CD4-positive, alpha-beta T cell treated with Interleukin-6 for 4 hours (primary cell): ENCODE measurements at regions not wholly inside any gene's neighbourhood (a gene's known extent, or its start where the extent isn't known, plus 50 kb on each side); places are given as distances from the start of the nearest gene placed in this dataset.

Experiments
- DNase-seq: peaks from one replicate; pipeline ENCODE4 v3.0.0-alpha.2; 2020; ENCODE audit warnings: mixed read lengths

DNA sequence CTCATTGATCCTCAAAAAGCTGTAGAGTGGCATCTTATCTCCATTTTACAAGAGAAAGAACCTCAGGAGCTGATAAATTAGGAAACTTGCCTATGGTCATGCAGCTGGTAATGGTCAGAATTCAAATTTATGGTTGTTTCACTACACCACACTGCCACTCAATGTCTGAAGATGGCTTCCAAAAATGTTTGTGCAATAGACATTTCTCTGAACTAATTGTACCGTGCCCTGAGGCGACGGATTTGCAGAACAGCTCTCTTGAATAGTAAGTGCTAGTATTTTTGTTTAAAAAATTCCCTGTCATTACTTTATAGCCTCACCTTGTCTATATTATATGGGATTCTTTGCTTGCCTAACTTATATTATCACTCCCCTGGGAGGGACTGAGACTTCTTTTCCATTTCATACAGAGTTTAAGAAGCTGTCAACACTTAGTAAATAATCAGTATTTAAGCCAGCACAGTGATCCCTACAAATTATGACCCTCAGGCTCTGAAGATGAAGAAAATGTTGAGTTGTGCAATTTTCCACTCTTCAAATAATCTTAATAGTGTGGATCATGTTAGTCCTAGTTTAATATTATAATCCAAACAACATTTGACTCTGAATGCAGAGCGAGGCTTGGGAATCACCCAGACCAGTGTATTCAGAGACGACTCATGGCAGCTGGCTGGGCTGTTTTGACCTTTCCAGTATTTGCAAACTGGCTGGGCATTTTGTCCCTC is 346.6 kb downstream of the PTEN start:
- no peak for DNase-seq

DNA sequence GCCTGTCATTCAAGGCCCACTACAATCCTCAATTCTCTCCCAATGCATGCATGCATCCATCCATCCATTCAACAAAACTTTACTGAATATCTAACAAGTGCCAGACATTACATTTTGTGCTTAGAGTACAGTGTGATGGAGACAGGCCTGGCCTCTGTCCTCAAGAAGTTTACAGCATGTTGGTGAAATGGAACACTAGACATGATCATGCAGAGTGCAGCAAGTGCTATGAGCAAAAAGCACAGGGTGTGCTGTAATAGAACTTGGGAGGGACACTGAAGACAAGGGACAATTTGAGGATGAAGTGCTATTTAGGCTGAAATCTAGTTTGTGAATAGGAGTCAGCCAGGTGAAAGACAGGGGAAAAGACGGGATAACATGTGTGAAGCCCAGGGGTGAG is 347.8 kb downstream of the PTEN start:
- no peak for DNase-seq

DNA sequence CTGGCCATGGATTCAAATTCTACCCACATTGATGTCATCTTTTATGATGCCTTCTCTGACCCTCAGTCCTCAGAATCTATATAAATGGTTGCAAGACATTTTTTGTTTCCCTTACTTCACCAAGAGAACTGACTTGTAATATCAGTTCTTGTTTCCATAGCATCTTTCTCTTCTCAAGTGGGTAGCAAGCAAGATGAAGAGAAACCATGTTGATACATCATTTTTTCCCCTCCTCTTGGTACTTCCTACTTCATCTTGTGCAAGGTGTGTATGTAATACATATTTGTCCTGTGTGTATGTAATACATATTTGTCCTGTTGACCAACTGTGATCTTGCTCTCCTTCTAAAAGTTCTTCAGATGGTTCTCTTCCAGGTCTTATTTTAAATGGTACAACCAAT is 348.6 kb downstream of the PTEN start:
- DNase-seq = no peak

DNA sequence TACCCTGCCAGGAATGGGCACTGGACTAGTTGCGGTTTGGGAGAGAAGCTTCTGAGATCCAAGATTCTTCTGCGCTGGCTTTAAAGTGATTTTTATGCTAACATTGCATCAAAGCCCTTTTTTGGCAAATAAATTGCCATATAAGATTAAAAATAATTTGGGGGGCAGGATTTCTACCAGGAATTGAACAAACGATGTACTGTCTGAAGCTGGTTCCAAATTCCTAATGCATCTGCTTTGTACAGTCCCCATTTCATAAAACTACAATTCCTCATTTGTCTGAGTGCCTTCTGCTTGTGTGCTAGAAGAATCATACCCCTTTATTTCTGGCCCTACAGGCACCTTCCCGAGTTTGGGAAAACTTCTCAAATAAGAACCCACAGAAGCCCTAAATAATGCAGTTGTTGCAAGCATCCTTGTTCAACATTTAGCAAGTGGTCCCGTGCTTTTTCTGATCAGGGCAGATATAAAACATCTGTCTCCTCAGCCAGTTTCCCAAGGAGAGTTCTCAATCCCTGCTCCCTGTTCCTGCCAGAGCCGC is 349.7 kb downstream of the PTEN start:
- no peak for DNase-seq

DNA sequence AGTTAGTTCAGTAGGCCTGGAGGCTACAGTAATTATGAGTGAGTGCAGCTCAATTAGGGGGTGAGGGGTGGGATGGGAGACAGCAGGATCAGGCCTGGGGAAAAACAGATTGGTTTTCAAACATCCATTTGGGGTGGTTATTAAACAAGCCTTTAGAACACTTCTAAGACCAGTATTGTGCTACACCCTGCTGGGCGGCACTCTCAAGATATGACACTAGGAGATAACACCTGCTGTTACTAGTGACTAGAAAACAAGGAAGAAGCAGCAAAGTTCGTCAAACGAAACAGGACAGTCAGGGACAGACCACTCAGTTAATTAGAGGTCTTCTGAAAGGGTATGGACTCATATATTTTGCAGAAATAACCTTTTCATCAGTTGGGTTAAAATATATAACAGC is 353.6 kb downstream of the PTEN start:
- no peak for DNase-seq

DNA sequence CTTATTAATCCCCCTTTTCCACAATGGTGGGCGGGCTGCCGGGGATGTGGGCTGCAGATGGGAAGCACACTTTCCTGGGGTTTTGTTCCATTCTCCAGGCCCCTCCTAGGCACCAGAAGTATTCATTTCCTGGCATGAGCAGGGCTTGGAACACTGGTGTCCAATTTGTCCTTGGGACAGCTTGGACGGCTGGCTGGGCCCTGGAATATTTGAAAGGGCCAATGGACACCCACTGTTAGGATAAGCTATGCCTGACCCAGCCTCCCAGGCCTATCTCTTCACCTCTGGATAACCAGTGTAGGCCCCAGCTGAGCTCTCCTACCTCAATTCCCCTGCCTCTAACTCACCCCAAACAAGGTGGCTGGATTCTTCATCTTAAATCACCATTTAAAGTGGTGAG is 354.9 kb downstream of the PTEN start:
- no peak for DNase-seq

DNA sequence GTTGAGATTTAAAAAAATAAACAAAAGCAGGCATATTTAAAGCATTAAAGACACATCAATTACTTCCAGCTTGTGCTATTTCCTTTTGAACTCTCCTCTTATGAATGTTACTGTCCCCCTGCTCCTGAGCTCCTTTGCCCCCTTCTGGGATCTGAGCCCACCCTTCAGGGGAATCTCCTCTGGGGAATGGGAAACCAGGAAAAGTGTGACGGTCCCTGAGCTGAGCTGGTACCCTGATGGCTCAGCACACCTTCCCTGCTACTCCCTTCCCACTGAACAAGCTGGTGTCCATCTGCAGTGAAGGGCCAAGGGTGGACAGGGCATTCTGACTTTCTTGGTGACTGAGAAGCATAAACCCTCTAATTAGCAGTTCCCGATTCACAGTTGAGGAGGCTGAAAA is 356.3 kb downstream of the PTEN start:
- DNase-seq = no peak

DNA sequence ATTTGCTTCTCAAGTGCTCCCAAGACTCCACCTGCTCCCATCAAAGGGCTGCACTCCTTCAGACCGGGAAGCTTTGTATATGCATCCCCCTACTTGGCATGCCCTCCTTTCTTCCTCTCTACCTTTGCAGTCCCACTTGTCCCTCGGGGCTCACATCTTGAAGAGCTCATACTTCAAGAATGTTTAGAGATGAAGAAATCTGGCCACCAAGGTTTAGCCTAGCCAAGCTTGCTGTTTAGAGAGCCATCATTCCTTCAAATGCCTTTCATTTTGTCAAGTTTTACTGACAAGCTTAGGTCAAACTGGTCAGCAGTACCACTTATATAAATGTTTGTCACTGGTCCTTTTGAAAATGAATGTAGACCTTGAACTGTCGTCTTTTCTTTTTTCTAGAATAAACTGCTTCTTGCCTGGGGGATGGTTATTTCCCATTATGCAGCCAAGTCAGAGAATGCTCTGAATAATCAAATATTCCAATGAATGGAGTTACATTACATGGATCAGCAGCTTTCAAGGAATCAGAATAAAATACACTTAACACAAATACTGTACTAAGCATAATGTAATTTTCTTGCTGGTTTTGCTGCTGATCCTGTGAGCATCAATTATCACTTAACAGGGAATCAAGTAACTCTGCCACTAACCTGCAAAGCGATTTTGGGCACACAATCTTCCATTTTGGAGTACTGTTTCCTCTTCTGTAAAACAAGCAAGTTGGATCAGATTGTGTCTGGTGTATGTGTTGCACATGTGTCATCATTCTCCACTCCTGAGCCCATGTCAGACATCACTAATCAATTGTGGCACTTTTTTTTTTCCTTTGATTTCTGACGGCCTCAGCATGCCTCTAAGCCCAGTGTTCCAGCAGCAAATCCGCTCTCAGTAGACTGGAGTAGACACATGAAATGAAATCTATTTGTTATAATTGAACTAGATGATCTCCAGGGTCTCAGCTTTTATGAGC is 357.9 kb downstream of the PTEN start:
- no peak for DNase-seq

DNA sequence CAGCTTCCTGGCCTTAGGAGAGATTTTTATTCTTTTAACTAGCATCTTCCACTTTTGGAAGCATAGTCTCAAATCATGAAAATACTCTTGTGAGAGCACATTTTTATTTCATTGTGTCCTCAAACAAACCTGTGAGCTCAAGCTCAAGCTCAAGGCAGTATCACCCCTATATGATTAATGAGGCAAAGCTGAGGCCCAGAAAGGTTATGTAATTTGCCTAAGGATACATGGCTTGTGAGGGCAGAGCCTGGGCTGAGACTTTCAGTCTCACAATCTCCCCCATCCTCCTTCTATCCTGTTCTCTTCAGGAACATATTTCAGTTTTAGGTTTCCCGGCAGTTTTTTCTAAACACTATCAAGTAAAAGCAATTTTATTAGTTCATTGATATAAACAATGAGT is 359.5 kb downstream of the PTEN start:
- no peak for DNase-seq
